ENCODE measurements at regions not wholly inside any gene's neighbourhood (a gene's known extent, or its start where the extent isn't known, plus 50 kb on each side); places are given as distances from the start of the nearest gene placed in this dataset.

- no peak for ATAC-seq (ENCODE audit: insufficient number of reproducible peaks, low FRiP score, low read depth)
- Histone ChIP-seq H3K27me3 (replicated peaks; ENCODE audit: insufficient read depth) (no peaks in the 10 kb centered on the region), H3K4me1 (ENCODE audit: control insufficient read depth in 1 of 2, low read depth in 2 of 2) (no peaks in the 10 kb centered on the region), H3K9me3 (no peaks in the 10 kb centered on the region), H3K27ac (no peak overlapping the region), H3K36me3 (no peaks in the 10 kb centered on the region), H3K4me3 (no peak overlapping the region)
- no peak for TF ChIP-seq CTCF (IDR thresholded peaks at IDR 0.05)
- DNase-seq (ENCODE audit: low spot score) = no peak
These were observed 82.4 kb upstream of the CD44 start for GRCh38 chr11:35056391-35057093.

GRCh38 chr11:35057926-35058668 is 80.9 kb upstream of the CD44 start:
- H3K4me1 ChIP-seq (ENCODE audit: control insufficient read depth in 1 of 2, low read depth in 2 of 2) = no peaks in the 10 kb centered on the region
- no peak overlapping the region for H3K27ac ChIP-seq
- H3K36me3 ChIP-seq = no peaks in the 10 kb centered on the region
- no peak for TF ChIP-seq CTCF (IDR thresholded peaks at IDR 0.05)
- no peaks in the 10 kb centered on the region for H3K9me3 ChIP-seq
- H3K27me3 ChIP-seq (replicated peaks; ENCODE audit: insufficient read depth) = no peaks in the 10 kb centered on the region
- no peak for ATAC-seq (ENCODE audit: insufficient number of reproducible peaks, low FRiP score, low read depth)
- DNase-seq (ENCODE audit: low spot score) = no peak
- no peak overlapping the region for H3K4me3 ChIP-seq

GRCh38 chr11:35058669-35059434 is 80.1 kb upstream of the CD44 start:
- Histone ChIP-seq H3K4me3 (no peak overlapping the region), H3K36me3 (no peaks in the 10 kb centered on the region), H3K27me3 (replicated peaks; ENCODE audit: insufficient read depth) (no peaks in the 10 kb centered on the region), H3K4me1 (ENCODE audit: control insufficient read depth in 1 of 2, low read depth in 2 of 2) (no peaks in the 10 kb centered on the region), H3K27ac (no peak overlapping the region), H3K9me3 (no peaks in the 10 kb centered on the region)
- DNase-seq (ENCODE audit: low spot score) (no peak), ATAC-seq (ENCODE audit: insufficient number of reproducible peaks, low FRiP score, low read depth) (no peak)
- TF ChIP-seq CTCF (IDR thresholded peaks at IDR 0.05) = no peak

- ATAC-seq (ENCODE audit: insufficient number of reproducible peaks, low FRiP score, low read depth) (no peak), DNase-seq (ENCODE audit: low spot score) (no peak)
- Histone ChIP-seq H3K27me3 (replicated peaks; ENCODE audit: insufficient read depth) (no peaks in the 10 kb centered on the region), H3K36me3 (no peaks in the 10 kb centered on the region), H3K27ac (no peak overlapping the region), H3K4me3 (no peak overlapping the region), H3K4me1 (ENCODE audit: control insufficient read depth in 1 of 2, low read depth in 2 of 2) (peaks cover 0 to 13% of the 10 kb centered on the region in 2 donors), H3K9me3 (no peaks in the 10 kb centered on the region)
- no peak for TF ChIP-seq CTCF (IDR thresholded peaks at IDR 0.05)
These were observed 77.2 kb upstream of the CD44 start for GRCh38 chr11:35061516-35062440.

Measured in thoracic aorta (tissue), 2 donors.